Endothelial cell of umbilical vein (primary cell): ENCODE measurements at regions not wholly inside any gene's neighbourhood (a gene's known extent, or its start where the extent isn't known, plus 50 kb on each side); places are given as distances from the start of the nearest gene placed in this dataset.

Experiments used
- BruUV-seq: library from RNA; stranded (reverse); fragments of 400-500 nt; replicated peaks from 2 replicates; lab custom pipeline; 2021; lab: Mats Ljungman, UMichigan
- CTCF ChIA-PET: fragments of 300-600, 350-600 bp; sonication (Branson Sonifier 250); formaldehyde crosslinking; loops from one replicate; lab custom pipeline; 2021; ENCODE audit warnings: antibody characterized with exemption, inconsistent platforms; lab: Charles Lee
- POLR2A ChIA-PET: fragments of 300-600, 350-600 bp; sonication (Branson Sonifier 250); formaldehyde crosslinking; loops from one replicate; lab custom pipeline; 2021; ENCODE audit warnings: antibody characterized with exemption, inconsistent platforms; lab: Charles Lee
- DNase-seq: peaks from one replicate; pipeline ENCODE4 v3.0.0-alpha.2; 2011; ENCODE audit warnings: low read depth, low spot score
- FAIRE-seq: peaks from 2 replicates; lab custom pipeline; 2011; peaks lifted over from hg19 to GRCh38; lab: Jason Lieb, UNC
- H2AFZ ChIP-seq: 2 replicates; pipeline ENCODE4 v1.6.0; 2012; ENCODE audit warnings: low read depth, low read length, control low read depth, inconsistent platforms
- H3K27ac ChIP-seq: 2 replicates; pipeline ENCODE4 v1.5.1; 2011; ENCODE audit warnings: low read depth, mild to moderate bottlenecking, control low read depth, low read length, moderate library complexity; ENCODE audit not compliant: insufficient read depth
- H3K27me3 ChIP-seq, 2 experiments: 2 replicates each; pipeline versions ENCODE4 v1.6.0 to v1.6.1; 2011; ENCODE audit warnings: low read length in 2 of 2, mixed read lengths in 1 of 2; ENCODE audit not compliant: control insufficient read depth in 2 of 2, insufficient read depth in 2 of 2
- H3K36me3 ChIP-seq, 2 experiments: 2 replicates in 1 of 2; 3 replicates in 1 of 2; pipeline ENCODE4 v1.5.1; 2011; ENCODE audit warnings: low read length in 2 of 2, mild to moderate bottlenecking in 1 of 2, moderate library complexity in 1 of 2; ENCODE audit not compliant: control insufficient read depth in 2 of 2, insufficient read depth in 2 of 2; ENCODE audit errors: extremely low read depth in 1 of 2
- H3K4me1 ChIP-seq: 3 replicates; pipeline ENCODE4 v1.5.1; 2011; ENCODE audit warnings: mild to moderate bottlenecking, low read length; ENCODE audit not compliant: control insufficient read depth, insufficient read depth; ENCODE audit errors: extremely low read depth
- H3K4me2 ChIP-seq: 2 replicates; pipeline ENCODE4 v1.6.1; 2011; ENCODE audit warnings: low read length, control low read depth, mixed read lengths; ENCODE audit not compliant: insufficient read depth
- H3K4me3 ChIP-seq, 3 experiments: fragments of 200-600 bp in 1 of 3; sonication (generic), shearing (Covaris generic) in 1 of 3; replicated peaks in 1 of 3; 2 replicates each; pipeline ENCODE4 v1.5.1; 2011 to 2016; ENCODE audit warnings: control low read depth in 3 of 3, low read length in 3 of 3, mild to moderate bottlenecking in 2 of 3, inconsistent platforms in 1 of 3, low read depth in 1 of 3, moderate library complexity in 1 of 3; ENCODE audit not compliant: insufficient read depth in 1 of 3
- H3K79me2 ChIP-seq: 2 replicates; pipeline ENCODE4 v1.6.0; 2012; ENCODE audit warnings: low read length, inconsistent platforms; ENCODE audit not compliant: control insufficient read depth, insufficient read depth
- H3K9ac ChIP-seq: replicated peaks from 2 replicates; pipeline ENCODE3; 2011; ENCODE audit warnings: low read length, control low read depth; ENCODE audit not compliant: insufficient read depth; ENCODE audit errors: extremely low read depth
- H3K9me1 ChIP-seq: replicated peaks from 3 replicates; pipeline ENCODE4 v1.6.0; 2011; ENCODE audit warnings: mild to moderate bottlenecking, low read length; ENCODE audit not compliant: control insufficient read depth, insufficient read depth; ENCODE audit errors: extremely low read depth
- H3K9me3 ChIP-seq: replicated peaks from 2 replicates; pipeline ENCODE4 v1.5.1; 2012; ENCODE audit warnings: low read length, inconsistent platforms; ENCODE audit not compliant: control insufficient read depth, insufficient read depth
- H4K20me1 ChIP-seq: replicated peaks from 2 replicates; pipeline ENCODE3; 2011; ENCODE audit warnings: mild to moderate bottlenecking, low read length; ENCODE audit not compliant: control insufficient read depth, insufficient read depth; ENCODE audit errors: extremely low read depth
- EZH2 ChIP-seq: IDR thresholded peaks from 2 replicates; pipeline ENCODE4 v1.6.1; 2012; ENCODE audit warnings: borderline replicate concordance, low read depth, mild to moderate bottlenecking, moderate library complexity, low read length, inconsistent platforms; ENCODE audit not compliant: severe bottlenecking
- FOS ChIP-seq: IDR thresholded peaks from 2 replicates; pipeline ENCODE4 v1.6.1; 2011; ENCODE audit warnings: mild to moderate bottlenecking, low read length, moderate library complexity, borderline replicate concordance; ENCODE audit not compliant: insufficient read depth
- GATA2 ChIP-seq: IDR thresholded peaks from 2 replicates; pipeline ENCODE4 v1.7.0; 2011; ENCODE audit warnings: low read depth, mild to moderate bottlenecking, moderate library complexity, mixed read lengths, low read length; ENCODE audit not compliant: insufficient read length, insufficient read depth
- JUN ChIP-seq: IDR thresholded peaks from 2 replicates; pipeline ENCODE4 v1.6.1; 2011; ENCODE audit warnings: borderline replicate concordance, low read depth; ENCODE audit not compliant: insufficient read length, insufficient read depth
- MYC ChIP-seq: IDR thresholded peaks from one replicate; pipeline ENCODE4 v1.6.1; 2011; ENCODE audit warnings: mild to moderate bottlenecking, low read depth, low read length
- POLR2A ChIP-seq: IDR thresholded peaks from 2 replicates; pipeline ENCODE4 v1.6.1; 2012; ENCODE audit warnings: low read depth, mild to moderate bottlenecking, control low read depth, low read length
- POLR2AphosphoS5 ChIP-seq: IDR thresholded peaks from 2 replicates; pipeline ENCODE4 v1.6.1; 2012; ENCODE audit warnings: low read depth, mild to moderate bottlenecking, control low read depth, low read length, moderate library complexity; ENCODE audit not compliant: insufficient read depth
- dilution Hi-C: fragments of 300-500 bp; cut with MboI; formaldehyde crosslinking; loops from one replicate; pipeline ENCODE4 v1.15.0; 2019; ENCODE audit warnings: low sequenced_read_pairs; ENCODE audit not compliant: extremely low pct_ligation_motif_present
- intact Hi-C: fragments of 100-400 bp; cut with micrococcal nuclease; formaldehyde crosslinking; loops from one replicate; pipeline ENCODE4 v1.10.0; 2022
- TF ChIP-seq, protein P1 (sequence below), 2 donors: IDR thresholded peaks; 1 replicate in 1 of 2; 2 replicates in 1 of 2; pipeline ENCODE4 v1.5.1; 2011; ENCODE audit warnings: low read length in 2 of 2, mild to moderate bottlenecking in 2 of 2, moderate library complexity in 2 of 2, control low read depth in 1 of 2, inconsistent platforms in 1 of 2, low read depth in 1 of 2; ENCODE audit not compliant: insufficient read depth in 1 of 2; ENCODE audit errors: extremely low read depth in 1 of 2
- TF ChIP-seq, protein P2 (sequence below): IDR thresholded peaks from 2 replicates; pipeline ENCODE4 v1.6.1; 2011; ENCODE audit not compliant: insufficient read depth, insufficient read length

GRCh38 chr14:41055589-41055988, 551.1 kb upstream of the LRFN5 start:
- BruUV-seq, result no TSS peak
- H3K27me3 ChIP-seq, result no peaks in the 10 kb centered on the region
- dilution Hi-C loops (no loop called here), intact Hi-C loops (no loop called here)
- no peak overlapping the region for H2AFZ ChIP-seq
- no peaks in the 10 kb centered on the region for H3K9me3 ChIP-seq
- H3K4me1 ChIP-seq, result no peaks in the 10 kb centered on the region
- no peaks in the 10 kb centered on the region for H3K79me2 ChIP-seq
- no peaks in the 10 kb centered on the region for H3K9me1 ChIP-seq
- no peak overlapping the region for H3K27ac ChIP-seq
- no peaks in the 10 kb centered on the region for H3K36me3 ChIP-seq
- ChIA-PET POLR2A (no interaction called here), CTCF (no interaction called here)
- H3K9ac ChIP-seq, result no peak overlapping the region
- DNase-seq, result no peak
- no peak for TF ChIP-seq POLR2AphosphoS5
- TF ChIP-seq, protein P1, sequence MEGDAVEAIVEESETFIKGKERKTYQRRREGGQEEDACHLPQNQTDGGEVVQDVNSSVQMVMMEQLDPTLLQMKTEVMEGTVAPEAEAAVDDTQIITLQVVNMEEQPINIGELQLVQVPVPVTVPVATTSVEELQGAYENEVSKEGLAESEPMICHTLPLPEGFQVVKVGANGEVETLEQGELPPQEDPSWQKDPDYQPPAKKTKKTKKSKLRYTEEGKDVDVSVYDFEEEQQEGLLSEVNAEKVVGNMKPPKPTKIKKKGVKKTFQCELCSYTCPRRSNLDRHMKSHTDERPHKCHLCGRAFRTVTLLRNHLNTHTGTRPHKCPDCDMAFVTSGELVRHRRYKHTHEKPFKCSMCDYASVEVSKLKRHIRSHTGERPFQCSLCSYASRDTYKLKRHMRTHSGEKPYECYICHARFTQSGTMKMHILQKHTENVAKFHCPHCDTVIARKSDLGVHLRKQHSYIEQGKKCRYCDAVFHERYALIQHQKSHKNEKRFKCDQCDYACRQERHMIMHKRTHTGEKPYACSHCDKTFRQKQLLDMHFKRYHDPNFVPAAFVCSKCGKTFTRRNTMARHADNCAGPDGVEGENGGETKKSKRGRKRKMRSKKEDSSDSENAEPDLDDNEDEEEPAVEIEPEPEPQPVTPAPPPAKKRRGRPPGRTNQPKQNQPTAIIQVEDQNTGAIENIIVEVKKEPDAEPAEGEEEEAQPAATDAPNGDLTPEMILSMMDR (IDR thresholded peaks at IDR 0.05; ENCODE audit: extremely low read depth in 1 of 2, insufficient read depth in 1 of 2, low read depth in 1 of 2, low read length in 2 of 2), result no peak
- TF ChIP-seq POLR2A, result no peak
- no peak for TF ChIP-seq MYC
- TF ChIP-seq JUN, result no peak
- TF ChIP-seq, protein P2, sequence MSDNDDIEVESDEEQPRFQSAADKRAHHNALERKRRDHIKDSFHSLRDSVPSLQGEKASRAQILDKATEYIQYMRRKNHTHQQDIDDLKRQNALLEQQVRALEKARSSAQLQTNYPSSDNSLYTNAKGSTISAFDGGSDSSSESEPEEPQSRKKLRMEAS, result no peak
- TF ChIP-seq GATA2, result no peak
- no peak for TF ChIP-seq FOS
- no peak for TF ChIP-seq EZH2
- H4K20me1 ChIP-seq, result no peaks in the 10 kb centered on the region
- FAIRE-seq, result no peak
- H3K4me2 ChIP-seq, result no peak overlapping the region
- no peak overlapping the region for H3K4me3 ChIP-seq
